CD14-positive monocyte (primary cell): ENCODE measurements at regions not wholly inside any gene's neighbourhood (a gene's known extent, or its start where the extent isn't known, plus 50 kb on each side); places are given as distances from the start of the nearest gene placed in this dataset.

Source experiments
- DNase-seq, 3 donors: peaks; one replicate each; pipeline ENCODE4 v3.0.0-alpha.2; 2011 to 2022
- H2AFZ ChIP-seq: 2 replicates; pipeline ENCODE4 v1.6.0; 2012; ENCODE audit warnings: mild to moderate bottlenecking, low read depth, low read length, inconsistent platforms; ENCODE audit not compliant: insufficient read depth, poor library complexity, severe bottlenecking
- H3K27ac ChIP-seq, 2 donors: 1 replicate in 1 of 2; 2 replicates in 1 of 2; pipeline ENCODE4 v1.5.1; 2012 to 2013; ENCODE audit warnings: low read length in 2 of 2, control low read depth in 1 of 2, inconsistent platforms in 1 of 2, low read depth in 1 of 2, mild to moderate bottlenecking in 1 of 2
- H3K27me3 ChIP-seq, 2 donors: one replicate each; pipeline versions ENCODE4 v1.6.0 to v1.6.1; 2011 to 2013; ENCODE audit warnings: low read length in 2 of 2; ENCODE audit not compliant: control insufficient read depth in 2 of 2, insufficient read depth in 2 of 2
- H3K36me3 ChIP-seq, 2 donors: replicated peaks in 1 of 2; 1 replicate in 1 of 2; 2 replicates in 1 of 2; pipeline versions ENCODE4 v1.5.1 to v1.6.1; 2012 to 2013; ENCODE audit warnings: low read length in 2 of 2, control low read depth in 1 of 2, inconsistent platforms in 1 of 2, mild to moderate bottlenecking in 1 of 2; ENCODE audit not compliant: insufficient read depth in 2 of 2, control insufficient read depth in 1 of 2
- H3K4me1 ChIP-seq, 2 donors: 1 replicate in 1 of 2; 2 replicates in 1 of 2; pipeline versions ENCODE4 v1.5.1 to v1.6.1; 2012 to 2013; ENCODE audit warnings: low read length in 2 of 2, control low read depth in 1 of 2, inconsistent platforms in 1 of 2, mild to moderate bottlenecking in 1 of 2, moderate library complexity in 1 of 2; ENCODE audit not compliant: insufficient read depth in 2 of 2, control insufficient read depth in 1 of 2
- H3K4me2 ChIP-seq: replicated peaks from 2 replicates; pipeline ENCODE3; 2012; ENCODE audit warnings: low read length, moderate library complexity, mild to moderate bottlenecking; ENCODE audit not compliant: poor library complexity, severe bottlenecking; ENCODE audit errors: extremely low read depth
- H3K4me3 ChIP-seq, 3 experiments: fragments of 200-600 bp in 1 of 3; sonication (generic) in 1 of 3; replicated peaks in 1 of 3; 1 replicate in 2 of 3; 2 replicates in 1 of 3; pipeline ENCODE4 v1.5.1; 2011 to 2013; ENCODE audit warnings: low read length in 3 of 3, mild to moderate bottlenecking in 3 of 3, control low read depth in 2 of 3, low read depth in 2 of 3, inconsistent platforms in 1 of 3, moderate library complexity in 1 of 3
- H3K79me2 ChIP-seq: 2 replicates; pipeline ENCODE4 v1.6.0; 2012; ENCODE audit warnings: mild to moderate bottlenecking, control low read depth, inconsistent platforms, low read length, moderate library complexity; ENCODE audit not compliant: insufficient read depth
- H3K9ac ChIP-seq: 2 replicates; pipeline ENCODE4 v1.6.0; 2017; ENCODE audit warnings: low read length, mild to moderate bottlenecking; ENCODE audit not compliant: insufficient read depth, poor library complexity, severe bottlenecking
- H3K9me3 ChIP-seq, 2 donors: replicated peaks in 1 of 2; 1 replicate in 1 of 2; 2 replicates in 1 of 2; pipeline versions ENCODE4 v1.5.1 to v1.6.1; 2012 to 2013; ENCODE audit warnings: low read length in 2 of 2, control low read depth in 1 of 2; ENCODE audit not compliant: control insufficient read depth in 1 of 2, insufficient read depth in 1 of 2
- H4K20me1 ChIP-seq: 2 replicates; pipeline ENCODE4 v1.6.0; 2012; ENCODE audit warnings: mild to moderate bottlenecking, low read length, control low read depth, moderate library complexity; ENCODE audit not compliant: insufficient read depth
- H3K27ac Mint-ChIP-seq, 7 donors: one replicate each; pipeline ENCODE4 v1.8.0; 2020; ENCODE audit warnings: mild to moderate bottlenecking in 7 of 7, mixed read lengths in 7 of 7, moderate library complexity in 6 of 7, inconsistent platforms in 2 of 7
- H3K27me3 Mint-ChIP-seq, 3 donors: one replicate each; pipeline ENCODE4 v1.8.0; 2021 to 2022; ENCODE audit warnings: low read depth in 3 of 3, mild to moderate bottlenecking in 3 of 3, mixed read lengths in 3 of 3, moderate library complexity in 3 of 3, inconsistent platforms in 1 of 3
- H3K36me3 Mint-ChIP-seq, 2 donors: one replicate each; pipeline ENCODE4 v1.8.0; 2020; ENCODE audit warnings: mixed read lengths in 2 of 2, inconsistent platforms in 1 of 2, mild to moderate bottlenecking in 1 of 2
- H3K4me1 Mint-ChIP-seq: one replicate; pipeline ENCODE4 v1.8.0; 2020; ENCODE audit warnings: mild to moderate bottlenecking, mixed read lengths
- H3K4me3 Mint-ChIP-seq, 2 donors: one replicate each; pipeline ENCODE4 v1.8.0; 2020; ENCODE audit warnings: mild to moderate bottlenecking in 2 of 2, mixed read lengths in 2 of 2, moderate library complexity in 1 of 2
- H3K9me3 Mint-ChIP-seq, 7 donors: one replicate each; pipeline ENCODE4 v1.8.0; 2020 to 2022; ENCODE audit warnings: mixed read lengths in 7 of 7, mild to moderate bottlenecking in 6 of 7, moderate library complexity in 6 of 7, inconsistent platforms in 2 of 7
- WGBS: methylation state at CpG from one replicate; pipeline ENCODE4 v1.1.5; 2013; ENCODE audit warnings: missing lambda C conversion rate; ENCODE audit not compliant: insufficient coverage; 5-methylcytosine and 5-hydroxymethylcytosine counted together
- intact Hi-C, 2 donors: fragments of 100-400 bp; cut with micrococcal nuclease; formaldehyde crosslinking; loops; one replicate each; pipeline versions ENCODE4 v1.15.0 to v1.15.1; 2023
- TF ChIP-seq, protein P1 (sequence below): fragments of 200-600 bp; IDR thresholded peaks from one replicate; pipeline ENCODE4 v1.8.0; 2022; ENCODE audit warnings: antibody characterized with exemption, mild to moderate bottlenecking

DNA sequence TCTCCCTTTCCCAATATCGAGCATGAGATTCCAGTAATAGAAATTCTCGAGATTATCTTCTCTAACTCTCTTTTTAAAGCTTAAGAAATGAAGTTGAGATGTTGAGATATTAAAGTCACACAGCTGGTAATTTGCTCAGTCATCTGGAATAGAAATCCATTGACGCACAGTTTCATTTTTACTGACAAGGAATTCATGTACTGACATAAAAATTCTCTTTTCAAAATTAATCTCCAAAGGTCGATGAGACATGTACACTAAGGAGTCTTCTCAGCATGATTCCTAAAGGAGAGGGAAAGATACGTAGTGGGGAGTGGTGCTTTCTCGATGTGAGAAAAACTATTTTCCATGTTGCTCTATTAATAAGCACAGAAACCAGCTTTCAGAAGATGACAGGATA, 1639.5 kb upstream of the MIR17HG start:
- TF ChIP-seq, protein P1, sequence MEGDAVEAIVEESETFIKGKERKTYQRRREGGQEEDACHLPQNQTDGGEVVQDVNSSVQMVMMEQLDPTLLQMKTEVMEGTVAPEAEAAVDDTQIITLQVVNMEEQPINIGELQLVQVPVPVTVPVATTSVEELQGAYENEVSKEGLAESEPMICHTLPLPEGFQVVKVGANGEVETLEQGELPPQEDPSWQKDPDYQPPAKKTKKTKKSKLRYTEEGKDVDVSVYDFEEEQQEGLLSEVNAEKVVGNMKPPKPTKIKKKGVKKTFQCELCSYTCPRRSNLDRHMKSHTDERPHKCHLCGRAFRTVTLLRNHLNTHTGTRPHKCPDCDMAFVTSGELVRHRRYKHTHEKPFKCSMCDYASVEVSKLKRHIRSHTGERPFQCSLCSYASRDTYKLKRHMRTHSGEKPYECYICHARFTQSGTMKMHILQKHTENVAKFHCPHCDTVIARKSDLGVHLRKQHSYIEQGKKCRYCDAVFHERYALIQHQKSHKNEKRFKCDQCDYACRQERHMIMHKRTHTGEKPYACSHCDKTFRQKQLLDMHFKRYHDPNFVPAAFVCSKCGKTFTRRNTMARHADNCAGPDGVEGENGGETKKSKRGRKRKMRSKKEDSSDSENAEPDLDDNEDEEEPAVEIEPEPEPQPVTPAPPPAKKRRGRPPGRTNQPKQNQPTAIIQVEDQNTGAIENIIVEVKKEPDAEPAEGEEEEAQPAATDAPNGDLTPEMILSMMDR = no peak
- no peaks in the 10 kb centered on the region for H3K27me3 Mint-ChIP-seq
- no peaks in the 10 kb centered on the region for H3K4me1 ChIP-seq

GRCh38 chr13:89721216-89721615, 1626.3 kb upstream of the MIR17HG start:
- Histone ChIP-seq H3K27me3 (no peaks in the 10 kb centered on the region), H3K4me3 (no peak overlapping the region), H3K79me2 (no peaks in the 10 kb centered on the region), H3K4me2 (no peak overlapping the region), H2AFZ (no peak overlapping the region), H3K27ac (no peak overlapping the region), H3K9me3 (peaks cover 0 to 7% of the 10 kb centered on the region in 2 donors), H3K4me1 (no peaks in the 10 kb centered on the region), H3K36me3 (no peaks in the 10 kb centered on the region), H4K20me1 (no peaks in the 10 kb centered on the region), H3K9ac (no peak overlapping the region)
- Mint-ChIP-seq H3K9me3 (peaks cover 4 to 10% (median 6%) of the 10 kb centered on the region in 7 donors), H3K27me3 (no peaks in the 10 kb centered on the region), H3K4me1 (no peaks in the 10 kb centered on the region), H3K4me3 (no peak overlapping the region), H3K27ac (no peak overlapping the region), H3K36me3 (no peaks in the 10 kb centered on the region)
- WGBS = no CpG with 5 or more reads among the region's 4 CpGs
- TF ChIP-seq, protein P1 = no peak
- DNase-seq = no peak
- intact Hi-C loops = no loop called here

More for the DNA sequence above, 1639.5 kb upstream of the MIR17HG start:
- Histone ChIP-seq H3K9ac (no peak overlapping the region), H3K27me3 (no peaks in the 10 kb centered on the region), H3K4me3 (no peak overlapping the region), H4K20me1 (no peaks in the 10 kb centered on the region), H3K79me2 (no peaks in the 10 kb centered on the region), H2AFZ (no peak overlapping the region), H3K27ac (no peak overlapping the region), H3K9me3 (peaks cover 3% of the 10 kb centered on the region in 2 donors), H3K36me3 (no peaks in the 10 kb centered on the region), H3K4me2 (no peak overlapping the region)
- H3K9me3 Mint-ChIP-seq = peaks cover 0 to 5% (median 0%) of the 10 kb centered on the region in 7 donors
- H3K36me3 Mint-ChIP-seq = no peaks in the 10 kb centered on the region
- DNase-seq = no peak
- H3K4me3 Mint-ChIP-seq = no peak overlapping the region
- intact Hi-C loops = no loop called here
- WGBS = no CpG with 5 or more reads among the region's 6 CpGs
- H3K4me1 Mint-ChIP-seq = no peaks in the 10 kb centered on the region
- no peak overlapping the region for H3K27ac Mint-ChIP-seq
